CD14-positive monocyte (primary cell): ENCODE measurements at regions not wholly inside any gene's neighbourhood (a gene's known extent, or its start where the extent isn't known, plus 50 kb on each side); places are given as distances from the start of the nearest gene placed in this dataset.

Experiments used
- DNase-seq, 3 donors: peaks; one replicate each; pipeline ENCODE4 v3.0.0-alpha.2; 2011 to 2022
- H2AFZ ChIP-seq: 2 replicates; pipeline ENCODE4 v1.6.0; 2012; ENCODE audit warnings: mild to moderate bottlenecking, low read depth, low read length, inconsistent platforms; ENCODE audit not compliant: insufficient read depth, poor library complexity, severe bottlenecking
- H3K27ac ChIP-seq, 2 donors: 1 replicate in 1 of 2; 2 replicates in 1 of 2; pipeline ENCODE4 v1.5.1; 2012 to 2013; ENCODE audit warnings: low read length in 2 of 2, control low read depth in 1 of 2, inconsistent platforms in 1 of 2, low read depth in 1 of 2, mild to moderate bottlenecking in 1 of 2
- H3K27me3 ChIP-seq, 2 donors: one replicate each; pipeline versions ENCODE4 v1.6.0 to v1.6.1; 2011 to 2013; ENCODE audit warnings: low read length in 2 of 2; ENCODE audit not compliant: control insufficient read depth in 2 of 2, insufficient read depth in 2 of 2
- H3K36me3 ChIP-seq, 2 donors: replicated peaks in 1 of 2; 1 replicate in 1 of 2; 2 replicates in 1 of 2; pipeline versions ENCODE4 v1.5.1 to v1.6.1; 2012 to 2013; ENCODE audit warnings: low read length in 2 of 2, control low read depth in 1 of 2, inconsistent platforms in 1 of 2, mild to moderate bottlenecking in 1 of 2; ENCODE audit not compliant: insufficient read depth in 2 of 2, control insufficient read depth in 1 of 2
- H3K4me1 ChIP-seq, 2 donors: 1 replicate in 1 of 2; 2 replicates in 1 of 2; pipeline versions ENCODE4 v1.5.1 to v1.6.1; 2012 to 2013; ENCODE audit warnings: low read length in 2 of 2, control low read depth in 1 of 2, inconsistent platforms in 1 of 2, mild to moderate bottlenecking in 1 of 2, moderate library complexity in 1 of 2; ENCODE audit not compliant: insufficient read depth in 2 of 2, control insufficient read depth in 1 of 2
- H3K4me2 ChIP-seq: replicated peaks from 2 replicates; pipeline ENCODE3; 2012; ENCODE audit warnings: low read length, moderate library complexity, mild to moderate bottlenecking; ENCODE audit not compliant: poor library complexity, severe bottlenecking; ENCODE audit errors: extremely low read depth
- H3K4me3 ChIP-seq, 3 experiments: fragments of 200-600 bp in 1 of 3; sonication (generic) in 1 of 3; replicated peaks in 1 of 3; 1 replicate in 2 of 3; 2 replicates in 1 of 3; pipeline ENCODE4 v1.5.1; 2011 to 2013; ENCODE audit warnings: low read length in 3 of 3, mild to moderate bottlenecking in 3 of 3, control low read depth in 2 of 3, low read depth in 2 of 3, inconsistent platforms in 1 of 3, moderate library complexity in 1 of 3
- H3K79me2 ChIP-seq: 2 replicates; pipeline ENCODE4 v1.6.0; 2012; ENCODE audit warnings: mild to moderate bottlenecking, control low read depth, inconsistent platforms, low read length, moderate library complexity; ENCODE audit not compliant: insufficient read depth
- H3K9ac ChIP-seq: 2 replicates; pipeline ENCODE4 v1.6.0; 2017; ENCODE audit warnings: low read length, mild to moderate bottlenecking; ENCODE audit not compliant: insufficient read depth, poor library complexity, severe bottlenecking
- H3K9me3 ChIP-seq, 2 donors: replicated peaks in 1 of 2; 1 replicate in 1 of 2; 2 replicates in 1 of 2; pipeline versions ENCODE4 v1.5.1 to v1.6.1; 2012 to 2013; ENCODE audit warnings: low read length in 2 of 2, control low read depth in 1 of 2; ENCODE audit not compliant: control insufficient read depth in 1 of 2, insufficient read depth in 1 of 2
- H4K20me1 ChIP-seq: 2 replicates; pipeline ENCODE4 v1.6.0; 2012; ENCODE audit warnings: mild to moderate bottlenecking, low read length, control low read depth, moderate library complexity; ENCODE audit not compliant: insufficient read depth
- H3K27ac Mint-ChIP-seq, 7 donors: one replicate each; pipeline ENCODE4 v1.8.0; 2020; ENCODE audit warnings: mild to moderate bottlenecking in 7 of 7, mixed read lengths in 7 of 7, moderate library complexity in 6 of 7, inconsistent platforms in 2 of 7
- H3K27me3 Mint-ChIP-seq, 3 donors: one replicate each; pipeline ENCODE4 v1.8.0; 2021 to 2022; ENCODE audit warnings: low read depth in 3 of 3, mild to moderate bottlenecking in 3 of 3, mixed read lengths in 3 of 3, moderate library complexity in 3 of 3, inconsistent platforms in 1 of 3
- H3K36me3 Mint-ChIP-seq, 2 donors: one replicate each; pipeline ENCODE4 v1.8.0; 2020; ENCODE audit warnings: mixed read lengths in 2 of 2, inconsistent platforms in 1 of 2, mild to moderate bottlenecking in 1 of 2
- H3K4me1 Mint-ChIP-seq: one replicate; pipeline ENCODE4 v1.8.0; 2020; ENCODE audit warnings: mild to moderate bottlenecking, mixed read lengths
- H3K4me3 Mint-ChIP-seq, 2 donors: one replicate each; pipeline ENCODE4 v1.8.0; 2020; ENCODE audit warnings: mild to moderate bottlenecking in 2 of 2, mixed read lengths in 2 of 2, moderate library complexity in 1 of 2
- H3K9me3 Mint-ChIP-seq, 7 donors: one replicate each; pipeline ENCODE4 v1.8.0; 2020 to 2022; ENCODE audit warnings: mixed read lengths in 7 of 7, mild to moderate bottlenecking in 6 of 7, moderate library complexity in 6 of 7, inconsistent platforms in 2 of 7
- WGBS: methylation state at CpG from one replicate; pipeline ENCODE4 v1.1.5; 2013; ENCODE audit warnings: missing lambda C conversion rate; ENCODE audit not compliant: insufficient coverage; 5-methylcytosine and 5-hydroxymethylcytosine counted together
- intact Hi-C, 2 donors: fragments of 100-400 bp; cut with micrococcal nuclease; formaldehyde crosslinking; loops; one replicate each; pipeline versions ENCODE4 v1.15.0 to v1.15.1; 2023
- TF ChIP-seq, protein P1 (sequence below): fragments of 200-600 bp; IDR thresholded peaks from one replicate; pipeline ENCODE4 v1.8.0; 2022; ENCODE audit warnings: antibody characterized with exemption, mild to moderate bottlenecking

GRCh38 chr7:18200266-18200665 is 172.6 kb upstream of the PRPS1L1 start:
- 100% methylated on average over 1 of the region's 4 CpGs for WGBS
- Histone ChIP-seq H3K27me3 (no peaks in the 10 kb centered on the region), H2AFZ (no peak overlapping the region), H4K20me1 (no peaks in the 10 kb centered on the region), H3K9me3 (no peaks in the 10 kb centered on the region), H3K36me3 (no peaks in the 10 kb centered on the region), H3K79me2 (no peaks in the 10 kb centered on the region), H3K4me3 (no peak overlapping the region), H3K4me2 (no peak overlapping the region), H3K4me1 (peaks cover 0 to 10% of the 10 kb centered on the region in 2 donors), H3K9ac (no peak overlapping the region), H3K27ac (no peak overlapping the region)
- no peak for DNase-seq
- intact Hi-C loops: no loop called here
- H3K4me1 Mint-ChIP-seq: peaks cover 13% of the 10 kb centered on the region
- H3K27me3 Mint-ChIP-seq: peaks cover 0 to 3% (median 0%) of the 10 kb centered on the region in 3 donors
- H3K4me3 Mint-ChIP-seq: no peak overlapping the region
- peaks cover 0 to 3% of the 10 kb centered on the region in 2 donors for H3K36me3 Mint-ChIP-seq
- H3K9me3 Mint-ChIP-seq: peaks cover 0 to 3% (median 1%) of the 10 kb centered on the region in 7 donors
- no peak overlapping the region for H3K27ac Mint-ChIP-seq
- TF ChIP-seq, protein P1, sequence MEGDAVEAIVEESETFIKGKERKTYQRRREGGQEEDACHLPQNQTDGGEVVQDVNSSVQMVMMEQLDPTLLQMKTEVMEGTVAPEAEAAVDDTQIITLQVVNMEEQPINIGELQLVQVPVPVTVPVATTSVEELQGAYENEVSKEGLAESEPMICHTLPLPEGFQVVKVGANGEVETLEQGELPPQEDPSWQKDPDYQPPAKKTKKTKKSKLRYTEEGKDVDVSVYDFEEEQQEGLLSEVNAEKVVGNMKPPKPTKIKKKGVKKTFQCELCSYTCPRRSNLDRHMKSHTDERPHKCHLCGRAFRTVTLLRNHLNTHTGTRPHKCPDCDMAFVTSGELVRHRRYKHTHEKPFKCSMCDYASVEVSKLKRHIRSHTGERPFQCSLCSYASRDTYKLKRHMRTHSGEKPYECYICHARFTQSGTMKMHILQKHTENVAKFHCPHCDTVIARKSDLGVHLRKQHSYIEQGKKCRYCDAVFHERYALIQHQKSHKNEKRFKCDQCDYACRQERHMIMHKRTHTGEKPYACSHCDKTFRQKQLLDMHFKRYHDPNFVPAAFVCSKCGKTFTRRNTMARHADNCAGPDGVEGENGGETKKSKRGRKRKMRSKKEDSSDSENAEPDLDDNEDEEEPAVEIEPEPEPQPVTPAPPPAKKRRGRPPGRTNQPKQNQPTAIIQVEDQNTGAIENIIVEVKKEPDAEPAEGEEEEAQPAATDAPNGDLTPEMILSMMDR: no peak

- no peak overlapping the region for H3K9ac ChIP-seq
- H3K27me3 ChIP-seq: no peaks in the 10 kb centered on the region
- no peak overlapping the region for H2AFZ ChIP-seq
- peaks cover 0 to 3% (median 0%) of the 10 kb centered on the region in 3 donors for H3K27me3 Mint-ChIP-seq
- intact Hi-C loops: no loop called here
- H3K9me3 Mint-ChIP-seq: peaks cover 0 to 3% (median 1%) of the 10 kb centered on the region in 7 donors
- 89% methylated on average over 3 of the region's 8 CpGs for WGBS
- no peak overlapping the region for H3K4me2 ChIP-seq
- no peak overlapping the region for H3K4me3 Mint-ChIP-seq
- H3K4me1 Mint-ChIP-seq: peaks cover 13% of the 10 kb centered on the region
- peaks cover 0 to 10% of the 10 kb centered on the region in 2 donors for H3K4me1 ChIP-seq
- H3K27ac ChIP-seq: no peak overlapping the region
- H3K79me2 ChIP-seq: no peaks in the 10 kb centered on the region
- DNase-seq: no peak
- no peaks in the 10 kb centered on the region for H4K20me1 ChIP-seq
- no peak overlapping the region for H3K4me3 ChIP-seq
- no peaks in the 10 kb centered on the region for H3K9me3 ChIP-seq
- peaks cover 0 to 3% of the 10 kb centered on the region in 2 donors for H3K36me3 Mint-ChIP-seq
- TF ChIP-seq, protein P1: no peak
- no peak overlapping the region for H3K27ac Mint-ChIP-seq
- no peaks in the 10 kb centered on the region for H3K36me3 ChIP-seq
Measured at GRCh38 chr7:18200855-18201254, 173.2 kb upstream of the PRPS1L1 start.
